ENCODE measurements at regions not wholly inside any gene's neighbourhood (a gene's known extent, or its start where the extent isn't known, plus 50 kb on each side); places are given as distances from the start of the nearest gene placed in this dataset.

DNA sequence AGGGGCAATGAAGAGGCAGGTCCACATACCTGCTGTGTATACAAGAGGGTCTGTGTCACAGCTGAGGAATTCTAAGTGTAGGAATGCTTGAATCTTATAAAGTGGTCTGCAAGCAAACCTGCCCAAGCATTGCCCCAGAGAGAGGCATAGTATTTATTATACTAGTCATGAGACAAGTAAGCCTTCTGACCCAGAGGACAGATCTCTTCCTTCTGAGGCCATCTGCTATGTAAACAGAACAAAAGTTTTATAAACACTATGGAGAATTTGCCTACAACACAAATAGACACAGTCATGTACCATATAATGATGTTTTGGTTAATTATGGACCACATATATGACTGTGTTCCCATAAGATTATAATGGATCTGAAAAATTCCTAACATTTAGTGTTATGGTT, 388.2 kb downstream of the NEBL start:
- H3K4me1 ChIP-seq (ENCODE audit: insufficient read depth, poor library complexity, severe bottlenecking): no peaks in the 10 kb centered on the region
- ATAC-seq (ENCODE audit: low read depth) (no peak), DNase-seq (ENCODE audit: low spot score) (no peak)
- no peaks in the 10 kb centered on the region for H3K27me3 ChIP-seq (ENCODE audit: insufficient read depth, poor library complexity, severe bottlenecking)
- no peak overlapping the region for H3K27ac ChIP-seq (ENCODE audit: poor library complexity, severe bottlenecking)
- no peaks in the 10 kb centered on the region for H3K36me3 ChIP-seq (ENCODE audit: low read depth)
- H3K9me3 ChIP-seq (ENCODE audit: severe bottlenecking): no peaks in the 10 kb centered on the region
- TF ChIP-seq, protein P1, sequence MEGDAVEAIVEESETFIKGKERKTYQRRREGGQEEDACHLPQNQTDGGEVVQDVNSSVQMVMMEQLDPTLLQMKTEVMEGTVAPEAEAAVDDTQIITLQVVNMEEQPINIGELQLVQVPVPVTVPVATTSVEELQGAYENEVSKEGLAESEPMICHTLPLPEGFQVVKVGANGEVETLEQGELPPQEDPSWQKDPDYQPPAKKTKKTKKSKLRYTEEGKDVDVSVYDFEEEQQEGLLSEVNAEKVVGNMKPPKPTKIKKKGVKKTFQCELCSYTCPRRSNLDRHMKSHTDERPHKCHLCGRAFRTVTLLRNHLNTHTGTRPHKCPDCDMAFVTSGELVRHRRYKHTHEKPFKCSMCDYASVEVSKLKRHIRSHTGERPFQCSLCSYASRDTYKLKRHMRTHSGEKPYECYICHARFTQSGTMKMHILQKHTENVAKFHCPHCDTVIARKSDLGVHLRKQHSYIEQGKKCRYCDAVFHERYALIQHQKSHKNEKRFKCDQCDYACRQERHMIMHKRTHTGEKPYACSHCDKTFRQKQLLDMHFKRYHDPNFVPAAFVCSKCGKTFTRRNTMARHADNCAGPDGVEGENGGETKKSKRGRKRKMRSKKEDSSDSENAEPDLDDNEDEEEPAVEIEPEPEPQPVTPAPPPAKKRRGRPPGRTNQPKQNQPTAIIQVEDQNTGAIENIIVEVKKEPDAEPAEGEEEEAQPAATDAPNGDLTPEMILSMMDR (IDR thresholded peaks at IDR 0.05; ENCODE audit: poor library complexity, severe bottlenecking): no peak
- no peak overlapping the region for H3K4me3 ChIP-seq (ENCODE audit: severe bottlenecking)

DNA sequence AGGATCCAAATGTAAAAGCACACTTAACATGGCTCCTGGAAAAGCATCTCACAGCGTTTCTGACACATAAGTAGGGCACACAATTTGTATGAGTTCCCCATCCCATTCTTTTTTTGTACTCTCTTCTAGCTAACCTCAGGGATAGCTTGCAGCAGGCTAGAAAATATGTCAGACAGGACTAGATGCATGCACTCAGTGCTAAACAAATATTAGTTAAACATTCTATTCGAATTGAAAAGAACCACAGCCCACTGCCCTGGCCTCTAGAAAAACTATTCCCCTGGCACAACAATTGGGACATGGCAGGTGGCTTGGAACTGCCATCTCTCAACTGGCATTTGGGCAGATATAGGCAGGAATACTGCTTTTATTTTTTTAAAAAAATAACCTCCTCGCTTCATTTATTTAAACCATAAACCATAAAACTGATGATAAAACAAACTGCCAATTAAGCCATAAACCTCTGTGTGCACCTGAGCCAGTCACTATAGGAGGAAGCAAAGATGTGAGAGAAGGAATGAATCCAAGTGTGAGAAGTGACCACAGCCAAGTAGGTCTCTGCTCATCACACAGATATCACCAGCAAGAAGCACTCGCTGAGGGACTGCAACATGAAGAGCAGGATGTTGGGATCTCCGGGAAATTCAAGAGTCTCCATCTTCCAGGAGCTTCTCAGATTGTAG, 394.1 kb downstream of the NEBL start:
- Histone ChIP-seq H3K4me3 (ENCODE audit: severe bottlenecking) (no peak overlapping the region), H3K4me1 (ENCODE audit: insufficient read depth, poor library complexity, severe bottlenecking) (no peaks in the 10 kb centered on the region), H3K36me3 (ENCODE audit: low read depth) (no peaks in the 10 kb centered on the region), H3K27ac (ENCODE audit: poor library complexity, severe bottlenecking) (no peak overlapping the region), H3K9me3 (ENCODE audit: severe bottlenecking) (no peaks in the 10 kb centered on the region), H3K27me3 (ENCODE audit: insufficient read depth, poor library complexity, severe bottlenecking) (no peaks in the 10 kb centered on the region)
- no peak for DNase-seq (ENCODE audit: low spot score)
- ATAC-seq (ENCODE audit: low read depth): no peak
- TF ChIP-seq, protein P1 (IDR thresholded peaks at IDR 0.05; ENCODE audit: poor library complexity, severe bottlenecking): no peak

DNA sequence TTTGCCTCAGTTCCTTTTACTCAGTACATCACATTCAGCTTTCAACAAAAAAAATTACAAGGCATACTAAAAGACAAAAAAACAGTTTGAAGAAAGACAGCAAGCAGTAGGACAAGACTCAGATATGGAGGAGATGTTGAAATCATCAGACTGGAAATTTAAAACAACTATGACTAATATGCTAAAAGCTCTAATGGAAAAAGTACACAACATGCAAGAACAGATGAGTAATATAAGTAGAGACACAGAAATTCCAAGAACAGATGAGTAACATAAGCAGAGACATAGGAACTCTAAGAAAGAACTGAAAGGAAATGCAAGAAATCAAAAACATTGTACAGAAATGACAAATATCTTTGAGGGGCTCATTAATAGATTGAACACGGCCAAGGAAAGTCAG, 402.6 kb downstream of the NEBL start:
- H3K4me3 ChIP-seq (ENCODE audit: severe bottlenecking): no peak overlapping the region
- H3K4me1 ChIP-seq (ENCODE audit: insufficient read depth, poor library complexity, severe bottlenecking): no peaks in the 10 kb centered on the region
- no peaks in the 10 kb centered on the region for H3K9me3 ChIP-seq (ENCODE audit: severe bottlenecking)
- ATAC-seq (ENCODE audit: low read depth): peak; percentile 44; the same call in 1 of the 3 replicates
- H3K36me3 ChIP-seq (ENCODE audit: low read depth): no peaks in the 10 kb centered on the region
- no peak for DNase-seq (ENCODE audit: low spot score)
- TF ChIP-seq, protein P1 (IDR thresholded peaks at IDR 0.05; ENCODE audit: poor library complexity, severe bottlenecking): no peak
- H3K27me3 ChIP-seq (ENCODE audit: insufficient read depth, poor library complexity, severe bottlenecking): no peaks in the 10 kb centered on the region
- no peak overlapping the region for H3K27ac ChIP-seq (ENCODE audit: poor library complexity, severe bottlenecking)

DNA sequence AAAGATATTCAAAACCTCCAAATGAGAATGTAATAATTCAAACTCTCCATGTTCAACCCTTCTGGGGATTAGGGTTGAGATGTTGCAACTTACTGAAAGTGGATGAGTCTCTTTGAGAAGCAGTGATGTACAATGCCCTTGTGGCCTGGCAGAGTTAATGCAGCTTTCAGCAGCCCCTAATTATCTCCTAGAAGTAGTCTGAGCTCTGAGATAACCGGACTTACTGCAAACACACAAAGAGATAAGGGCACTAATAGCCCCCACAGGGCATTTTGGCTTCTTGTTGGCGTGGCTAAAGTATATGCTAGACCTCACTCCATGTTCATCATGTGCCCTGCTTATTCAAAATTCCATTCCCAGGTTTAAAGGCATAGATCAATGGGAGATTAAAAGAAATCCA, 404.7 kb downstream of the NEBL start:
- Histone ChIP-seq H3K36me3 (ENCODE audit: low read depth) (no peaks in the 10 kb centered on the region), H3K9me3 (ENCODE audit: severe bottlenecking) (no peaks in the 10 kb centered on the region), H3K4me1 (ENCODE audit: insufficient read depth, poor library complexity, severe bottlenecking) (no peaks in the 10 kb centered on the region), H3K27me3 (ENCODE audit: insufficient read depth, poor library complexity, severe bottlenecking) (no peaks in the 10 kb centered on the region), H3K4me3 (ENCODE audit: severe bottlenecking) (no peak overlapping the region), H3K27ac (ENCODE audit: poor library complexity, severe bottlenecking) (no peak overlapping the region)
- DNase-seq (ENCODE audit: low spot score) (no peak), ATAC-seq (ENCODE audit: low read depth) (no peak)
- TF ChIP-seq, protein P1 (IDR thresholded peaks at IDR 0.05; ENCODE audit: poor library complexity, severe bottlenecking): no peak

DNA sequence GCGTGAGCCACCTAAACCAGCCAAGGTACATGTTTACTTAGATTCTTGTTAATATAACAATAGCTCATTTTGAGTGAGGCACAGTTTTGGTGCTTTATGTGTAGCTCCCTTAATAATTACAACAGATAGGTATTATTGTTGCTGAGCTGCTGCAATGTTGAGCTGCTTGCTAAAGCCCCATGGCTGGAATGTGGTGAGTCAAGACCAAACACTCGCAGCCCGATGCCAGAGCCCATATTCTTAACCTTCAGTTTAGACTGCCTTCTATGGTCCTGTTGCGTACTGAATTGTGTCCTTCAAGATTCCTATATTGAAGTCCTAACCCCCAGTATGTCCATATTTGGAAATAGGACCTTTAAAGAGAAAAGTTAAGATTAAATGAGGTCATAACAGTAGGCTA, 407.1 kb downstream of the NEBL start:
- Histone ChIP-seq H3K9me3 (ENCODE audit: severe bottlenecking) (no peaks in the 10 kb centered on the region), H3K27ac (ENCODE audit: poor library complexity, severe bottlenecking) (no peak overlapping the region), H3K4me3 (ENCODE audit: severe bottlenecking) (no peak overlapping the region), H3K4me1 (ENCODE audit: insufficient read depth, poor library complexity, severe bottlenecking) (no peaks in the 10 kb centered on the region), H3K36me3 (ENCODE audit: low read depth) (no peaks in the 10 kb centered on the region), H3K27me3 (ENCODE audit: insufficient read depth, poor library complexity, severe bottlenecking) (no peaks in the 10 kb centered on the region)
- ATAC-seq (ENCODE audit: low read depth) (no peak), DNase-seq (ENCODE audit: low spot score) (no peak)
- TF ChIP-seq, protein P1 (IDR thresholded peaks at IDR 0.05; ENCODE audit: poor library complexity, severe bottlenecking): no peak

Data from RWPE2 (cell line).